ENCODE measurements at regions not wholly inside any gene's neighbourhood (a gene's known extent, or its start where the extent isn't known, plus 50 kb on each side); places are given as distances from the start of the nearest gene placed in this dataset.

DNA sequence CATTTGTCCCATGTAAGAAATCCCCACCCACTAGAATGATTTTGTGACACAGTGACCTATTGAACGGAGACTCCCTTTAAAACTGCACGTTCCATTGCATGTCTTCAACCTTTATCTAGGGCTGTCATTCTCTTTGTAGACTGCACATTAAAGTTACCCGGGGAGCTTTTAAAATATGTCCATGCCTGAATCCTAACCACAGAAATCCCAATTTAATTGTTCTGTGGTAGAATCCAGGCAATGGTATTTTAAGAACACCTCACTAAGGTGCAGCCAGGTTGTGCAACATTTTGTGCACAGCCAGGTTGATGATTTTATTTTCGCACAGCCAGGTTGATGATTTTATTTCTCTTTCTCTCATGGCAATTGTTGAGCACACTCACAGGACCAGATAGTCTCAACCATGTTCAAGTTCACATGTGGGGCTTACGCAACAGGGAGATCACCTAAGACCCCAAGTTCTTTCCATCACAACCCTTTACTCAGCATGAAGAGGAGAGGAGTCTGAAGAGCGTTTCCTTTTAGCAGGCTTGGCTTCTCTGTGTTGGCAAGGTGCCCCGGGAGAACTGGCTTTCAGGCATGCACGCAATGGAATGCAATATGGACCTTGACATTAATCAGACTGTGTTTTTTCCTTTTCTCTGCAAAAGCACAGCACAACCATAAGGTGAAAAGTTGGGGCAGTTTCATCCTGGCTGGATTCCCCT, 467.3 kb upstream of the ETAA1 start:
- ChIA-PET CTCF (no interaction called here), POLR2A (no interaction called here)
- H3K27me3 ChIP-seq (ENCODE audit: control insufficient read depth in 2 of 2, insufficient read depth in 2 of 2, low read length in 2 of 2) = peaks cover 0 to 1% of the 10 kb centered on the region in 2 experiments
- dilution Hi-C loops (cut with MboI; ENCODE audit: extremely low pct_ligation_motif_present, low sequenced_read_pairs) = no loop called here
- H3K9ac ChIP-seq (replicated peaks; ENCODE audit: extremely low read depth, insufficient read depth, low read length) = no peak overlapping the region
- H4K20me1 ChIP-seq (replicated peaks; ENCODE audit: control insufficient read depth, extremely low read depth, insufficient read depth, low read length) = no peaks in the 10 kb centered on the region
- no peaks in the 10 kb centered on the region for H3K36me3 ChIP-seq (ENCODE audit: control insufficient read depth in 2 of 2, extremely low read depth in 1 of 2, insufficient read depth in 2 of 2, low read length in 2 of 2)
- H2AFZ ChIP-seq (ENCODE audit: low read depth, low read length) = no peak overlapping the region
- DNase-seq (ENCODE audit: low read depth, low spot score) (peak; percentile 76), FAIRE-seq (no peak)
- no TSS peak for BruUV-seq (replicated peaks)
- H3K4me1 ChIP-seq (ENCODE audit: control insufficient read depth, extremely low read depth, insufficient read depth, low read length) = no peaks in the 10 kb centered on the region
- intact Hi-C loops (cut with micrococcal nuclease) = no loop called here
- H3K27ac ChIP-seq (ENCODE audit: insufficient read depth, low read depth, low read length) = no peak overlapping the region
- no peaks in the 10 kb centered on the region for H3K9me3 ChIP-seq (replicated peaks; ENCODE audit: control insufficient read depth, insufficient read depth, low read length)
- TF ChIP-seq MAX (IDR thresholded peaks at IDR 0.05; ENCODE audit: insufficient read depth, insufficient read length) (no peak), POLR2AphosphoS5 (IDR thresholded peaks at IDR 0.05; ENCODE audit: insufficient read depth, low read depth, low read length) (no peak), CTCF (IDR thresholded peaks at IDR 0.05; ENCODE audit: extremely low read depth in 1 of 2, insufficient read depth in 1 of 2, low read depth in 1 of 2, low read length in 2 of 2) (no peak), GATA2 (IDR thresholded peaks at IDR 0.05; ENCODE audit: insufficient read depth, insufficient read length, low read depth, low read length) (no peak), POLR2A (IDR thresholded peaks at IDR 0.05; ENCODE audit: low read depth, low read length) (no peak), MYC (IDR thresholded peaks at IDR 0.05; ENCODE audit: low read depth, low read length) (no peak), FOS (IDR thresholded peaks at IDR 0.05; ENCODE audit: borderline replicate concordance, insufficient read depth, low read length) (no peak), EZH2 (IDR thresholded peaks at IDR 0.05; ENCODE audit: borderline replicate concordance, low read depth, low read length, severe bottlenecking) (no peak), JUN (IDR thresholded peaks at IDR 0.05; ENCODE audit: borderline replicate concordance, insufficient read depth, insufficient read length, low read depth) (no peak)
- H3K4me2 ChIP-seq (ENCODE audit: insufficient read depth, low read length) = no peak overlapping the region
- H3K79me2 ChIP-seq (ENCODE audit: control insufficient read depth, insufficient read depth, low read length) = no peaks in the 10 kb centered on the region
- H3K9me1 ChIP-seq (replicated peaks; ENCODE audit: control insufficient read depth, extremely low read depth, insufficient read depth, low read length) = no peaks in the 10 kb centered on the region
- H3K4me3 ChIP-seq (replicated peaks in 1 of 3; ENCODE audit: insufficient read depth in 1 of 3, low read depth in 1 of 3, low read length in 3 of 3) = no peak overlapping the region

All from endothelial cell of umbilical vein (primary cell).